A673 (cell line): ENCODE measurements at regions not wholly inside any gene's neighbourhood (a gene's known extent, or its start where the extent isn't known, plus 50 kb on each side); places are given as distances from the start of the nearest gene placed in this dataset.

ENCODE experiments used
- CTCF ChIP-seq: fragments of 300-800, 200-600 bp; sonication (generic); conservative IDR thresholded peaks from 2 replicates; pipeline ENCODE4 v1.5.1; 2017; ENCODE audit warnings: low read depth, mild to moderate bottlenecking, antibody characterized with exemption, low read length, moderate library complexity, mixed read lengths
- EZH2 ChIP-seq: fragments of 200-600 bp; sonication (generic); IDR thresholded peaks from 2 replicates; pipeline ENCODE4 v1.6.1; 2017; ENCODE audit warnings: borderline replicate concordance, low read depth, mild to moderate bottlenecking, mixed read lengths, antibody characterized with exemption, low read length; ENCODE audit not compliant: poor library complexity, severe bottlenecking

DNA sequence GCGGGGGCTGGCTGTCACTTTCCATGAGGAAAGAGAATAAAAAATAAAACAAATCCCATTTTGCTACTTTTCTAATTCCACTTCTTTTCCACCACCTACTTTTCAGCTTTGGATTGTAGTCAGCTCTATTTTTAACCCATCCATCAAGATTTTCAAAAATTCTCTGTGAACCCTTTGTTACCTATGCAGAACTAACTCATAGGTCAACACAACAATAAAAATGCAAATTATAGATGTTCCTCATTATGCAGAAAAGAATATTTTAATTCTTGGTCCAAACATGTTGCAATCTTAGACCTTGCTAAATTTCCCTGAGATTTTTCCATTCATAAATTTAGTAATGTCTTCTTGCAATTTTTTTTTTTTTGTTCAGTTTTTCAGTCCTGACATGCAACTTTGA is 454.5 kb downstream of the ADAMTS20 start:
- TF ChIP-seq EZH2 (no peak), CTCF (no peak)
